GM12878 (cell line): ENCODE measurements at regions not wholly inside any gene's neighbourhood (a gene's known extent, or its start where the extent isn't known, plus 50 kb on each side); places are given as distances from the start of the nearest gene placed in this dataset.

Source experiments
- ATAC-seq: fragments of 200-7000 bp; cut with Tn5 transposase; 3 replicates; pipeline ENCODE4 v1.9.1; 2020; ENCODE audit warnings: mild to moderate bottlenecking, moderate library complexity
- BruUV-seq: library from RNA; stranded (reverse); fragments of 400-500 nt; replicated peaks from 2 replicates; lab custom pipeline; 2021; lab: Mats Ljungman, UMichigan
- CTCF ChIA-PET: fragments of 300-600 bp; sonication (Branson Sonifier 250); formaldehyde crosslinking; extraction: SDS; loops from one replicate; lab custom pipeline; 2021; ENCODE audit warnings: inconsistent platforms; lab: Yijun Ruan, JAX
- POLR2A ChIA-PET: fragments of 350-600 bp; formaldehyde crosslinking; extraction: SDS; loops from one replicate; lab custom pipeline; 2021; ENCODE audit warnings: inconsistent platforms; lab: Charles Lee
- RAD21 ChIA-PET: fragments of 300-600 bp; sonication (Branson Sonifier 250); formaldehyde crosslinking; loops from one replicate; lab custom pipeline; 2023; ENCODE audit warnings: antibody characterized with exemption; ENCODE audit not compliant: unreplicated experiment; lab: Charles Lee
- SMC1A ChIA-PET: fragments of 300-600 bp; sonication (Branson Sonifier 250); formaldehyde crosslinking; loops from one replicate; lab custom pipeline; 2023; ENCODE audit not compliant: unreplicated experiment, uncharacterized antibody; lab: Charles Lee
- DNase-seq: peaks from one replicate; pipeline ENCODE4 v3.0.0-alpha.2; 2011; ENCODE audit warnings: low read depth, low spot score
- FAIRE-seq: peaks from 3 replicates; lab custom pipeline; 2011; peaks lifted over from hg19 to GRCh38; lab: Jason Lieb, UNC
- H2AFZ ChIP-seq: 2 replicates; pipeline ENCODE4 v1.6.0; 2011; ENCODE audit warnings: low read depth, low read length, control low read depth; ENCODE audit not compliant: control insufficient read depth
- H3K27ac ChIP-seq: 2 replicates; pipeline ENCODE4 v1.5.1; 2011; ENCODE audit warnings: control low read depth; ENCODE audit not compliant: control insufficient read depth, insufficient read depth
- H3K27me3 ChIP-seq, 2 experiments: replicated peaks in 1 of 2; 2 replicates each; pipeline versions ENCODE4 v1.6.0 to v1.6.1; 2011; ENCODE audit warnings: low read length in 1 of 2; ENCODE audit not compliant: control insufficient read depth in 2 of 2, insufficient read depth in 2 of 2
- H3K36me3 ChIP-seq, 2 experiments: 2 replicates each; pipeline ENCODE4 v1.5.1; 2011; ENCODE audit warnings: low read length in 1 of 2; ENCODE audit not compliant: control insufficient read depth in 2 of 2, insufficient read depth in 2 of 2
- H3K4me1 ChIP-seq: 2 replicates; pipeline ENCODE4 v1.6.1; 2011; ENCODE audit warnings: mild to moderate bottlenecking, low read length, moderate library complexity, mixed read lengths; ENCODE audit not compliant: control insufficient read depth, insufficient read depth
- H3K4me2 ChIP-seq: 2 replicates; pipeline ENCODE4 v1.6.0; 2011; ENCODE audit warnings: control low read depth; ENCODE audit not compliant: control insufficient read depth, insufficient read depth
- H3K4me3 ChIP-seq: fragments of 200-600 bp; sonication (generic); 2 replicates; pipeline ENCODE4 v1.5.1; 2016
- H3K79me2 ChIP-seq: 2 replicates; pipeline ENCODE4 v1.6.0; 2011; ENCODE audit warnings: low read length; ENCODE audit not compliant: control insufficient read depth, insufficient read depth
- H3K9ac ChIP-seq: 2 replicates; pipeline ENCODE4 v1.8.0; 2011; ENCODE audit warnings: low read length, control low read depth, mixed read lengths; ENCODE audit not compliant: control insufficient read depth, insufficient read depth
- H3K9me3 ChIP-seq: replicated peaks from 3 replicates; pipeline ENCODE4 v1.5.1; 2011; ENCODE audit warnings: mild to moderate bottlenecking, low read length; ENCODE audit not compliant: control insufficient read depth, insufficient read depth
- H4K20me1 ChIP-seq: 2 replicates; pipeline ENCODE4 v1.6.0; 2011; ENCODE audit not compliant: control insufficient read depth, insufficient read depth
- ATF7 ChIP-seq: fragments of 450-650 bp; IDR thresholded peaks from 2 replicates; pipeline ENCODE4 v1.6.1; 2016; ENCODE audit warnings: low read depth, mild to moderate bottlenecking
- BCLAF1 ChIP-seq: fragments of 450-650 bp; IDR thresholded peaks from 2 replicates; pipeline ENCODE4 v1.6.1; 2017; ENCODE audit warnings: antibody characterized with exemption, mild to moderate bottlenecking, moderate library complexity
- CBX3 ChIP-seq: fragments of 200-600 bp; sonication (generic); IDR thresholded peaks from 2 replicates; pipeline ENCODE4 v1.6.1; 2016; ENCODE audit warnings: low read depth, borderline replicate concordance
- NR2C2 ChIP-seq: IDR thresholded peaks from 2 replicates; pipeline ENCODE4 v1.6.1; 2011; ENCODE audit warnings: borderline replicate concordance, low read depth; ENCODE audit not compliant: control insufficient read depth, insufficient read length
- PBX3 ChIP-seq: IDR thresholded peaks from 2 replicates; pipeline ENCODE4 v1.6.1; 2011; ENCODE audit warnings: mild to moderate bottlenecking, low read depth, low read length, moderate library complexity; ENCODE audit not compliant: insufficient replicate concordance
- RELA ChIP-seq: fragments of 450-650 bp; IDR thresholded peaks from 2 replicates; pipeline ENCODE4 v1.8.0; 2014; ENCODE audit warnings: borderline replicate concordance; ENCODE audit not compliant: partially characterized antibody
- WGBS: methylation state at CpG from one replicate; pipeline ENCODE4 v1.1.6; 2016; ENCODE audit warnings: low lambda C conversion rate; ENCODE audit not compliant: insufficient replicate concordance, insufficient coverage; ENCODE audit errors: missing lambda C conversion rate; 5-methylcytosine and 5-hydroxymethylcytosine counted together
- in situ Hi-C: fragments of 300-500 bp; cut with MboI; formaldehyde crosslinking; loops from 9 replicates; pipeline ENCODE4 v1.14.3; 2018; ENCODE audit warnings: mixed read lengths
- intact Hi-C: fragments of 100-400 bp; cut with micrococcal nuclease; formaldehyde crosslinking; loops from one replicate; pipeline ENCODE4 v1.14.2; 2022; ENCODE audit not compliant: unreplicated experiment
- TF ChIP-seq, protein P1 (sequence below): IDR thresholded peaks from 2 replicates; pipeline ENCODE4 v1.6.1; 2012; ENCODE audit warnings: low read depth, low read length, improper control_type of control experiment

GRCh38 chr1:239539051-239539450, 152.7 kb downstream of the CHRM3 start:
- no peak for DNase-seq
- BruUV-seq: no TSS peak

More at GRCh38 chr1:239539051-239539450, 152.7 kb downstream of the CHRM3 start:
- no peaks in the 10 kb centered on the region for H3K36me3 ChIP-seq
- no peaks in the 10 kb centered on the region for H3K79me2 ChIP-seq
- intact Hi-C loops (no loop called here), in situ Hi-C loops (no loop called here)
- no peaks in the 10 kb centered on the region for H3K27me3 ChIP-seq
- H4K20me1 ChIP-seq: no peaks in the 10 kb centered on the region
- no peak overlapping the region for H3K9ac ChIP-seq
- no peaks in the 10 kb centered on the region for H3K4me1 ChIP-seq
- H3K9me3 ChIP-seq: no peaks in the 10 kb centered on the region
- CTCF ChIA-PET: interaction anchor here (1.0 to 1.6 kb wide), 2 partner anchors 13 to 23 kb away, joined by 3 to 5 read pairs; no protein-coding TSS in a partner anchor
- no peak for ATAC-seq
- POLR2A ChIA-PET: no interaction called here
- no peak overlapping the region for H2AFZ ChIP-seq
- WGBS: 50% methylated on average over 2 of the region's 2 CpGs
- SMC1A ChIA-PET: no interaction called here
- no peak overlapping the region for H3K4me2 ChIP-seq
- FAIRE-seq: no peak
- RAD21 ChIA-PET: no interaction called here
- TF ChIP-seq, protein P1, sequence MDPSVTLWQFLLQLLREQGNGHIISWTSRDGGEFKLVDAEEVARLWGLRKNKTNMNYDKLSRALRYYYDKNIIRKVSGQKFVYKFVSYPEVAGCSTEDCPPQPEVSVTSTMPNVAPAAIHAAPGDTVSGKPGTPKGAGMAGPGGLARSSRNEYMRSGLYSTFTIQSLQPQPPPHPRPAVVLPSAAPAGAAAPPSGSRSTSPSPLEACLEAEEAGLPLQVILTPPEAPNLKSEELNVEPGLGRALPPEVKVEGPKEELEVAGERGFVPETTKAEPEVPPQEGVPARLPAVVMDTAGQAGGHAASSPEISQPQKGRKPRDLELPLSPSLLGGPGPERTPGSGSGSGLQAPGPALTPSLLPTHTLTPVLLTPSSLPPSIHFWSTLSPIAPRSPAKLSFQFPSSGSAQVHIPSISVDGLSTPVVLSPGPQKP: no peak
- TF ChIP-seq NR2C2 (no peak), BCLAF1 (no peak), ATF7 (no peak), RELA (no peak), PBX3 (no peak), CBX3 (no peak)
- H3K4me3 ChIP-seq: no peak overlapping the region
- no peak overlapping the region for H3K27ac ChIP-seq
